IPS-18c (cell line): ENCODE measurements at regions not wholly inside any gene's neighbourhood (a gene's known extent, or its start where the extent isn't known, plus 50 kb on each side); places are given as distances from the start of the nearest gene placed in this dataset.

Experiments used
- H3K4me3 ChIP-seq: 2 replicates; pipeline ENCODE4 v1.7.0; 2013; ENCODE audit warnings: low read depth, mild to moderate bottlenecking, low read length, moderate library complexity; ENCODE audit not compliant: insufficient read depth
- H3K9me3 ChIP-seq: one replicate; pipeline ENCODE4 v1.6.1; 2013; ENCODE audit warnings: mild to moderate bottlenecking, low read length, moderate library complexity; ENCODE audit not compliant: control insufficient read depth, insufficient read depth

DNA sequence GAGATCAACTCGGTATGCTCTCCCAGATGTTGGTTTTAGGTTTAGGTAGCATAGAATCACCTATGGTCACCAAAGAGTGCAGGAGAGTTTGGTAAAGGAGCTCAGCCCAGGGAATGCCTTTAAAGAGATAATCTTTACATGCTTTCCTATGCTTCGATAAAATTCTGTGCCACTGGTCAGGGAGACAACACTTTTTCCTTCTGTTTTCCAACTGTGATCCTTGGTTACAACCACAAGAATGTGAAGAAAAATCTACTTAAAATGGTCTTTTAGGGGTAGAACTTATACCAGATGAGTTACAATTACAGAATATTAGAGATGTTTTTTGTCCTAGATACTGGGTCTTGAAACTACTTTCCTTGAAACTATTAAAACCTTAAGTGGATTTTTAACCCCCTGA lies 895.6 kb downstream of the TTLL7 start:
- Histone ChIP-seq H3K4me3 (no peak overlapping the region), H3K9me3 (no peaks in the 10 kb centered on the region)

- Histone ChIP-seq H3K9me3 (no peaks in the 10 kb centered on the region), H3K4me3 (no peak overlapping the region)
Observed at GRCh38 chr1:83102630-83103071, 896.3 kb downstream of the TTLL7 start.

GRCh38 chr1:83101406-83101805 lies 897.5 kb downstream of the TTLL7 start:
- Histone ChIP-seq H3K9me3 (no peaks in the 10 kb centered on the region), H3K4me3 (no peak overlapping the region)

- H3K9me3 ChIP-seq = no peaks in the 10 kb centered on the region
- no peak overlapping the region for H3K4me3 ChIP-seq
Observed at GRCh38 chr1:83100133-83100532, 898.8 kb downstream of the TTLL7 start.

DNA sequence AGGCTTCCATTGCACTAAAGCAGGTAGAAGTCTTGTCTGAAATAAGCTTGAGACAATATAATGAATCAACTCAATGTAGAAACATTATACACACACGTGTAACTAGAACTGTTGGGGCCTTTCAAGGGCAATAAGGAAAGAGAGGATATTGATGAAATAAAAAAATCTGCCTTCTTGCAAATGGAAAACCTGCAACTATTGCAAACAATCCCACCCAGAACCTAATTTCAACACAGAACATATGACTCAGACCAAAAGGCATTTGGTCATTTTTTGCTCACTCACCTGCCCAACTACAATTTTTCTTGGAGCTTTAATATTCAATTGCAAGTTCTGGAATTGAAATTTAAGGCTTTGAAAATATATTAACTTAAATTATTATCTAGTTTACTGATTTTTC lies 900.1 kb downstream of the TTLL7 start:
- Histone ChIP-seq H3K9me3 (no peaks in the 10 kb centered on the region), H3K4me3 (no peak overlapping the region)

- H3K4me3 ChIP-seq = no peak overlapping the region
- no peaks in the 10 kb centered on the region for H3K9me3 ChIP-seq
Observed at GRCh38 chr1:83098131-83098530, 900.8 kb downstream of the TTLL7 start.

- H3K4me3 ChIP-seq = no peak overlapping the region
- no peaks in the 10 kb centered on the region for H3K9me3 ChIP-seq
Observed at GRCh38 chr1:83097715-83098114, 901.2 kb downstream of the TTLL7 start.

DNA sequence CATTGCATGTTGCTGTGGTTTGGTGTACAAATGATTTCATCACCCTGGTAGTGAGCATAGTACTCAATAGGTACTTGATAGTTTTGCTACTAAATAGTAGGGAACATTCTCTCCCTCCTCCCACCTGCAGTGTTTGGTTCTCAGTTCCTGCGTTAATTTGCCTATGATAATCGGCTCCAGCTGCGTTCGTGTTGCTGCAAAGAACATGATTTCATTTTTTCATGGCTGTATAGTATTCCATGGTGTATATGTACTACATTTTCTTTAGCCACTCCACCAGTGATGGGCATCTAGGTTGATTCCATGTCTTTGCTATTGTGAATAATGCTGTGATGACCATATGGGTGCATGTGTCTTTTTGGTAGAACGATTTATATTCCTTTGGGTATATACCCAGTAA lies 903.4 kb downstream of the TTLL7 start:
- Histone ChIP-seq H3K4me3 (no peak overlapping the region), H3K9me3 (no peaks in the 10 kb centered on the region)

- no peaks in the 10 kb centered on the region for H3K9me3 ChIP-seq
- H3K4me3 ChIP-seq = no peak overlapping the region
Observed at GRCh38 chr1:83090195-83090594, 908.7 kb downstream of the TTLL7 start.

GRCh38 chr1:83087851-83088250 lies 911.1 kb downstream of the TTLL7 start:
- no peak overlapping the region for H3K4me3 ChIP-seq
- H3K9me3 ChIP-seq = no peaks in the 10 kb centered on the region

GRCh38 chr1:83086986-83087512 lies 911.9 kb downstream of the TTLL7 start:
- Histone ChIP-seq H3K9me3 (no peaks in the 10 kb centered on the region), H3K4me3 (no peak overlapping the region)

DNA sequence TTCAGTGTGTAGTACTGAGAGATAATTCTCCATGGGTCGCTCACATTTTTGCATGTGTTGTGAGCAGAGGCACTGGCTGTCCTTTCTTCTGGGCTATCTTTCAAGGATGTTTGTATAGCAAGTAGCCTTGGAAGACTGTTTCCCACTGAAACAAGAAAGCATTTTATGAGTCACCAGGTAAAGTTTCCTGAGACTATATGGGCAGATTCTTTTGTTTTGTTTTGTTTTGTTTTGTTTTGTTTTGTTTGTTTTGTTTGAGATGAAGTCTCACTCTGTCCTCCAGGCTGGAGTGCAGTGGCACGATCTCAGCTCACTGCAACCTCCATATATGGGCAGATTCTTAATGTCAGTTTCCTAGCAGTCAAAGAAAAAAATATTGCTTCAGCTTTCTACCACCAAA lies 912.6 kb downstream of the TTLL7 start:
- Histone ChIP-seq H3K4me3 (no peak overlapping the region), H3K9me3 (no peaks in the 10 kb centered on the region)

GRCh38 chr1:83083589-83084224 lies 915.2 kb downstream of the TTLL7 start:
- Histone ChIP-seq H3K9me3 (no peaks in the 10 kb centered on the region), H3K4me3 (no peak overlapping the region)

DNA sequence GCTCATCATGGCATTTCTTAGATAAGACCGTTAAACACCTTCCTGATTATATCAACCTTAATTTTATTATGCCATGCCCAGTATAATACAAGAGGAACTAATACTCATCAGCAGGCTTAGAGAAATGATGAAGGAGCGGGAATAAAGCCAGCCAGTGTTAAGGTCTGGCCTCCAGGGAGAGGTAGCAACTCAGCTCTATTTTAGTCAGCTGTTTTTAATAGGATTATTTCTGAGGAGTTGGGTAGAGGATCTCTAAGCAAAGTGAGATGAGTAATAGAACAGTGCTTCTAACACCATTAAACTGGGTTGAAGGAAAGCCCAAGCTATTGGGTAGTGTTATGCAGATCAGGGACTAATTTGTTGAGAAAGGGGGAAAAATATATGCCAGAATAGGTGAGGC lies 921.5 kb downstream of the TTLL7 start:
- Histone ChIP-seq H3K9me3 (no peaks in the 10 kb centered on the region), H3K4me3 (no peak overlapping the region)

GRCh38 chr1:83075107-83075506 lies 923.8 kb downstream of the TTLL7 start:
- Histone ChIP-seq H3K9me3 (no peaks in the 10 kb centered on the region), H3K4me3 (no peak overlapping the region)

GRCh38 chr1:83067954-83068353 lies 931.0 kb downstream of the TTLL7 start:
- Histone ChIP-seq H3K4me3 (no peak overlapping the region), H3K9me3 (no peaks in the 10 kb centered on the region)

GRCh38 chr1:83065952-83066727 lies 932.8 kb downstream of the TTLL7 start:
- Histone ChIP-seq H3K4me3 (no peak overlapping the region), H3K9me3 (no peaks in the 10 kb centered on the region)

- no peak overlapping the region for H3K4me3 ChIP-seq
- H3K9me3 ChIP-seq = no peaks in the 10 kb centered on the region
Observed at GRCh38 chr1:83064589-83065242, 934.2 kb downstream of the TTLL7 start.
